B cell (primary cell): ENCODE measurements at regions not wholly inside any gene's neighbourhood (a gene's known extent, or its start where the extent isn't known, plus 50 kb on each side); places are given as distances from the start of the nearest gene placed in this dataset.

ENCODE experiments used
- ATAC-seq: fragments of 200-7000 bp; cut with Tn5 transposase; one replicate; pipeline ENCODE4 v1.10.0; 2021; ENCODE audit warnings: low read depth, mild to moderate bottlenecking, moderate number of reproducible peaks, moderate library complexity
- CTCF ChIA-PET: fragments of 350-600 bp; sonication (Branson Sonifier 250); formaldehyde crosslinking; loops from one replicate; lab custom pipeline; 2021; ENCODE audit warnings: antibody characterized with exemption, inconsistent platforms; lab: Charles Lee
- POLR2A ChIA-PET: fragments of 350-600 bp; sonication (Branson Sonifier 250); formaldehyde crosslinking; loops from one replicate; lab custom pipeline; 2021; ENCODE audit warnings: antibody characterized with exemption; lab: Charles Lee
- DNase-seq: peaks from one replicate; pipeline ENCODE4 v3.0.0; 2013
- H2AFZ ChIP-seq: 2 replicates; pipeline ENCODE4 v1.6.1; 2012; ENCODE audit warnings: mild to moderate bottlenecking, low read depth, low read length; ENCODE audit not compliant: insufficient read depth, poor library complexity, severe bottlenecking
- H3K27ac ChIP-seq, 2 donors: 1 replicate in 1 of 2; 2 replicates in 1 of 2; pipeline ENCODE4 v1.5.1; 2012 to 2013; ENCODE audit warnings: low read length in 2 of 2, mild to moderate bottlenecking in 2 of 2, moderate library complexity in 1 of 2
- H3K27me3 ChIP-seq, 4 experiments: fragments of 200-600 bp in 1 of 4; sonication (generic) in 1 of 4; replicated peaks in 1 of 4; 1 replicate in 2 of 4; 2 replicates in 2 of 4; pipeline versions ENCODE4 v1.6.1 to v1.7.0; 2013 to 2016; ENCODE audit warnings: low read length in 3 of 4, mild to moderate bottlenecking in 2 of 4, mixed read lengths in 1 of 4, moderate library complexity in 1 of 4; ENCODE audit not compliant: insufficient read depth in 4 of 4, control insufficient read depth in 3 of 4; ENCODE audit errors: control extremely low read depth in 1 of 4
- H3K36me3 ChIP-seq, 2 experiments: replicated peaks in 1 of 2; 1 replicate in 1 of 2; 2 replicates in 1 of 2; pipeline versions ENCODE4 v1.6.1 to v1.7.1; 2013; ENCODE audit warnings: low read length in 1 of 2; ENCODE audit not compliant: insufficient read depth in 2 of 2, control insufficient read depth in 1 of 2; ENCODE audit errors: control extremely low read depth in 1 of 2, extremely low read depth in 1 of 2
- H3K4me1 ChIP-seq, 2 donors: fragments of 200-600 bp in 1 of 2; sonication (generic) in 1 of 2; 1 replicate in 1 of 2; 2 replicates in 1 of 2; pipeline versions ENCODE4 v1.5.1 to v1.6.1; 2013 to 2017; ENCODE audit warnings: low read length in 2 of 2; ENCODE audit not compliant: control insufficient read depth in 2 of 2, insufficient read depth in 2 of 2
- H3K4me2 ChIP-seq: replicated peaks from 2 replicates; pipeline ENCODE3; 2012; ENCODE audit warnings: mild to moderate bottlenecking, low read depth, low read length; ENCODE audit not compliant: poor library complexity, severe bottlenecking
- H3K4me3 ChIP-seq, 5 experiments: fragments of 200-600 bp in 1 of 5; sonication (generic) in 1 of 5; 1 replicate in 3 of 5; 2 replicates in 2 of 5; pipeline versions ENCODE4 v1.5.1 to v1.7.0; 2011 to 2016; ENCODE audit warnings: low read length in 4 of 5, mild to moderate bottlenecking in 4 of 5, low read depth in 2 of 5, control low read depth in 1 of 5, moderate library complexity in 1 of 5; ENCODE audit not compliant: insufficient read depth in 1 of 5; ENCODE audit errors: control extremely low read depth in 1 of 5, extremely low read depth in 1 of 5
- H3K79me2 ChIP-seq: fragments of 200-600 bp; sonication (generic); one replicate; pipeline ENCODE4 v1.6.0; 2016; ENCODE audit warnings: low read length; ENCODE audit not compliant: control insufficient read depth, insufficient read depth
- H3K9ac ChIP-seq: fragments of 200-600 bp; sonication (generic); 2 replicates; pipeline ENCODE4 v1.6.1; 2017; ENCODE audit warnings: mild to moderate bottlenecking, low read length, moderate library complexity
- H3K9me3 ChIP-seq, 3 donors: one replicate each; pipeline versions ENCODE4 v1.6.1 to v1.7.1; 2013; ENCODE audit warnings: low read length in 2 of 3; ENCODE audit not compliant: control insufficient read depth in 2 of 3, insufficient read depth in 1 of 3; ENCODE audit errors: control extremely low read depth in 1 of 3
- H4K20me1 ChIP-seq: 2 replicates; pipeline ENCODE4 v1.6.0; 2012; ENCODE audit warnings: mild to moderate bottlenecking, low read length; ENCODE audit not compliant: insufficient read depth, control insufficient read depth, poor library complexity, severe bottlenecking
- H3K27ac Mint-ChIP-seq: one replicate; pipeline ENCODE4 v1.8.0; 2021; ENCODE audit warnings: mixed read lengths
- H3K27me3 Mint-ChIP-seq: one replicate; pipeline ENCODE4 v1.8.0; 2021; ENCODE audit warnings: mixed read lengths
- H3K4me1 Mint-ChIP-seq: one replicate; pipeline ENCODE4 v1.8.0; 2021; ENCODE audit warnings: mixed read lengths
- H3K4me3 Mint-ChIP-seq: one replicate; pipeline ENCODE4 v1.8.0; 2021; ENCODE audit warnings: mixed read lengths
- H3K9me3 Mint-ChIP-seq: one replicate; pipeline ENCODE4 v1.8.0; 2022; ENCODE audit warnings: mixed read lengths; ENCODE audit not compliant: insufficient read depth
- CTCF ChIP-seq: fragments of 200-600 bp; IDR thresholded peaks from one replicate; pipeline ENCODE4 v1.8.0; 2022; ENCODE audit warnings: antibody characterized with exemption, mild to moderate bottlenecking
- EZH2 ChIP-seq: IDR thresholded peaks from 2 replicates; pipeline ENCODE4 v1.6.1; 2012; ENCODE audit warnings: borderline replicate concordance, low read depth, mild to moderate bottlenecking, moderate library complexity, low read length; ENCODE audit not compliant: insufficient read depth, poor library complexity, severe bottlenecking
- WGBS: methylation state at CpG from one replicate; pipeline ENCODE4 v1.1.5; 2013; ENCODE audit warnings: missing lambda C conversion rate; ENCODE audit not compliant: insufficient coverage; 5-methylcytosine and 5-hydroxymethylcytosine counted together
- intact Hi-C: fragments of 100-400 bp; cut with micrococcal nuclease; formaldehyde crosslinking; loops from one replicate; pipeline ENCODE4 v1.10.0; 2022

- H3K4me3 Mint-ChIP-seq: no peak overlapping the region
- Histone ChIP-seq H3K27me3 (no peaks in the 10 kb centered on the region), H2AFZ (no peak overlapping the region), H3K4me1 (no peaks in the 10 kb centered on the region), H4K20me1 (no peaks in the 10 kb centered on the region), H3K9me3 (no peaks in the 10 kb centered on the region), H3K79me2 (no peaks in the 10 kb centered on the region), H3K36me3 (no peaks in the 10 kb centered on the region), H3K4me2 (no peak overlapping the region), H3K27ac (no peak overlapping the region), H3K4me3 (no peak overlapping the region), H3K9ac (no peak overlapping the region)
- TF ChIP-seq CTCF (no peak), EZH2 (no peak)
- no peak for ATAC-seq
- intact Hi-C loops: no loop called here
- no peaks in the 10 kb centered on the region for H3K9me3 Mint-ChIP-seq
- POLR2A ChIA-PET: no interaction called here
- peaks cover 8% of the 10 kb centered on the region for H3K27me3 Mint-ChIP-seq
- no peak overlapping the region for H3K27ac Mint-ChIP-seq
- no peak for DNase-seq
- CTCF ChIA-PET: no interaction called here
- no peaks in the 10 kb centered on the region for H3K4me1 Mint-ChIP-seq
- 70% methylated on average over 3 of the region's 4 CpGs for WGBS
Measured at GRCh38 chr7:36051501-36051900, 101.6 kb upstream of the EEPD1 start.

- POLR2A ChIA-PET: no interaction called here
- DNase-seq (no peak), ATAC-seq (no peak)
- no CpG with 5 or more reads among the region's 3 CpGs for WGBS
- Histone ChIP-seq H3K27ac (no peak overlapping the region), H3K4me2 (no peak overlapping the region), H3K36me3 (no peaks in the 10 kb centered on the region), H3K4me1 (peaks cover 0 to 8% of the 10 kb centered on the region in 2 donors), H3K9ac (no peak overlapping the region), H3K4me3 (no peak overlapping the region), H3K9me3 (no peaks in the 10 kb centered on the region), H3K27me3 (no peaks in the 10 kb centered on the region), H4K20me1 (no peaks in the 10 kb centered on the region), H3K79me2 (no peaks in the 10 kb centered on the region), H2AFZ (no peak overlapping the region)
- H3K4me3 Mint-ChIP-seq: no peak overlapping the region
- H3K27me3 Mint-ChIP-seq: peaks cover 8% of the 10 kb centered on the region
- no peaks in the 10 kb centered on the region for H3K9me3 Mint-ChIP-seq
- H3K27ac Mint-ChIP-seq: no peak overlapping the region
- H3K4me1 Mint-ChIP-seq: peaks cover 8% of the 10 kb centered on the region
- intact Hi-C loops: no loop called here
- CTCF ChIA-PET: no interaction called here
- TF ChIP-seq EZH2 (no peak), CTCF (no peak)
Measured at GRCh38 chr7:36053589-36053988, 99.5 kb upstream of the EEPD1 start.
